GM20000 (cell line): ENCODE measurements at regions not wholly inside any gene's neighbourhood (a gene's known extent, or its start where the extent isn't known, plus 50 kb on each side); places are given as distances from the start of the nearest gene placed in this dataset.

Experiments used
- DNase-seq: peaks from one replicate; pipeline ENCODE4 v3.0.0; 2012; ENCODE audit warnings: low spot score
- TF ChIP-seq, protein P1 (sequence below): IDR thresholded peaks from 2 replicates; pipeline ENCODE4 v1.5.1; 2012; ENCODE audit warnings: mild to moderate bottlenecking, control low read depth; ENCODE audit errors: extremely low read depth, missing control alignments

DNA sequence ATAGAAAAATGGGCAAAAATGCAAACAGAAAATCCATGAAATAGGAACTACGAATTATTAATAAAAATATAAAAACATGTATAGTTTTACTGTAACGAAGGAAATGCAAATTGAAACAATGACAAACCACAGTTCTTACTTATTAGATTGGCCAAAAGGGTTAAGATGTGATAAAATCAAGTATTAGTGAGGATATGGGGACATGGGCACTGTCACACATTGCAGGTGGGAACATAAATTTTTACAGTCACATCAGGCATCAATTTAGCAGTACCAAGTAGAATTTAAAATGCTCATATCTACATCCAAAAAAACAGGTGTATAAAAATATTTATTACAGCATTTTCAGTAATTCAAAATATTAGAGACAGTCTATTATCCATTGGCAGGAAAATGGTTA, 353.2 kb upstream of the API5 start:
- no peak for DNase-seq
- TF ChIP-seq, protein P1, sequence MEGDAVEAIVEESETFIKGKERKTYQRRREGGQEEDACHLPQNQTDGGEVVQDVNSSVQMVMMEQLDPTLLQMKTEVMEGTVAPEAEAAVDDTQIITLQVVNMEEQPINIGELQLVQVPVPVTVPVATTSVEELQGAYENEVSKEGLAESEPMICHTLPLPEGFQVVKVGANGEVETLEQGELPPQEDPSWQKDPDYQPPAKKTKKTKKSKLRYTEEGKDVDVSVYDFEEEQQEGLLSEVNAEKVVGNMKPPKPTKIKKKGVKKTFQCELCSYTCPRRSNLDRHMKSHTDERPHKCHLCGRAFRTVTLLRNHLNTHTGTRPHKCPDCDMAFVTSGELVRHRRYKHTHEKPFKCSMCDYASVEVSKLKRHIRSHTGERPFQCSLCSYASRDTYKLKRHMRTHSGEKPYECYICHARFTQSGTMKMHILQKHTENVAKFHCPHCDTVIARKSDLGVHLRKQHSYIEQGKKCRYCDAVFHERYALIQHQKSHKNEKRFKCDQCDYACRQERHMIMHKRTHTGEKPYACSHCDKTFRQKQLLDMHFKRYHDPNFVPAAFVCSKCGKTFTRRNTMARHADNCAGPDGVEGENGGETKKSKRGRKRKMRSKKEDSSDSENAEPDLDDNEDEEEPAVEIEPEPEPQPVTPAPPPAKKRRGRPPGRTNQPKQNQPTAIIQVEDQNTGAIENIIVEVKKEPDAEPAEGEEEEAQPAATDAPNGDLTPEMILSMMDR = no peak

DNA sequence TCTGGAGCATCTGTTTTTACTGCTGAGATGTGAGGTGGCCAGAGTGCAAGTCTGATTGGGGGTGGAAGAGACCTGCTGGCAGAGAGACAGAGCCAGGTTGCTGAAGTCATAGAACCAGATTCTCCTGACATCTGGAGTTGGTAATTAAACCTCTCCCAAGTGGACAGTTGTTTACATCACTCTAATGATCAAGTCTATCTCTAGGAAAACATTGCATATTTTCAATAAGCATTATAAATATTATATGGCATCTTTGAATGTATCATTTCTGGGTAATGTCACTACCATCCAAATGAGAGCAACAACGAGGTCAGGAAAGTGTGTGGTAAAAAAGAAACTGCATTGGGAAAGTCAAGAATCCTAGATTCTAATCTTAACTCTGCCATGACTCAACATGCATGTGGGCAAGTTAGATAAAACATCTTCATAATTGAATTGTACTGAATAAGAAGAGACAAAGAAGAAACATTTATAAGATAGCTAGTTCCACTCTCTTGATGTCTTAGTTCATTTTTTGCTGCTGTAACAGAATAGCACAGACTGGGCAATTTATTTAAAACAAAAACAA, 351.2 kb upstream of the API5 start:
- TF ChIP-seq, protein P1 = no peak
- DNase-seq = no peak

DNA sequence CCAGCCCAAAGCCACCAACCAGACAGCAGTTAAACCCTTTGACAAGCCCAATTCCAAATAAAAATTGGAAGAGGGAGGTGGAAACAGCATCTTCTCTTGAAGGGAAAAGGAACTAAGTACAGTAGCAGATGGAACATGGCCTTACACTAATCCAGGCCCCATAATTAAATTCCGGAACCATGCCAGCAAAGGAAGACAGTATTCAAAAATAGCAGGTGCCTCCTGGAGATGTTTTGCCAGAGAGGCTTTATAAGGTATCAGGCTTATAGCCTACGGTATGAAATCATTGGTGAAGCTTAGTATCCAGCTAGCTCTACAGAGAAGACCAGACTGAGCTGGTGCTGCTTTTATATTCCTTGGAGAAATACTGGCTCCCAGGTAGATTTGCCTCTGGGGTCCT, 344.1 kb upstream of the API5 start:
- DNase-seq = no peak
- TF ChIP-seq, protein P1 = no peak

GRCh38 chr11:42972741-42973140, 339.1 kb upstream of the API5 start:
- DNase-seq = no peak
- TF ChIP-seq, protein P1 = no peak

DNA sequence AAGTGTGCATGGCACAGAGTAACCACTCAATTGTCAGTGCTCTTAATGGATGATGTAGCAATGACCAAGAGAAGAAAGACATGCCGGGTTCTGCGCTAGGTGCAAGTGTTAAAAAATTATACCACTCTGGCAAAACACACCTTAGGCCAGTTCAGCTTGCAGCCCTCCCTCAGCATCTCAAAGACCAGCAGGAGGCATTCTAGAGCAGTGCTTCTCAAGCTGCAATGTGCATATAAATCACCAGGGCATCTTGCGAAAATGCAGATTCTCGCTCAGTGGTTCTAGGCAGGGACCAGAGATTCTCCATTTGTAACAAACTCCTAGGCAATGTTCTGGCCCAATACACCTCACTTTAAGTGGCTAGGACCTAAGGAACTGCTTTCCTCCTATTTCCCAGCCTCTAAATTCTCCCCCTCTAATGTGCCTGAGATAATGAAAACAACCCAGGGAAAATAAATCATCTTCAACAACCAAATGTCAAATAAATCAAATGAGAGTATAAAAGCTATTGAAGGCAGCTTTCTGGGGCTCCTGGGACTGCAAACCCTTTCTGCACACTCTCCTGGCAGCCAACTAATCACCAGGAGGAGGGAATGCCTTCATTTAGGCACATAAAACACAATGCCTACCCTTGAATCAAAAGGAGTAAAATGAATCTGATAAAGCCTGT, 337.2 kb upstream of the API5 start:
- DNase-seq = no peak

DNA sequence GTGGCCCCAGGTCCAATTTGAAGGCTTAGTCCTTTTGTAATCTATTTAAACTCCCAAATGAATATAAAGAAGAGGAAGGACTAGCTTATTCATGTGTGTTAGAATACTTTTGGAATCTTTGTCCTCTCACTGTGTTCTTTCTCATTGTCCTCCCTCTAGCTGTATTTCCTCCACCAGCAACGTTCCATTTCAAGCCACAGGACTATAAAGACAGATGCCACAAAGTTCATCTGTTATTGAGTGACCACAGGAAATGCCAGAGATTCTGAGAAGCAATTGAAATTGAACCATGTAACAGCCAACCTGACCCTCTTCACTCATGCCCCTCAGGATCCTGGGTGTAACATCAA, 336.6 kb upstream of the API5 start:
- TF ChIP-seq, protein P1 = no peak
- DNase-seq = no peak

More for the DNA sequence above, 337.2 kb upstream of the API5 start:
- TF ChIP-seq, protein P1 = no peak

- TF ChIP-seq, protein P1 = no peak
- DNase-seq = no peak
These were observed 335.1 kb upstream of the API5 start for GRCh38 chr11:42976636-42977217.
